Stimulated activated CD4-positive, alpha-beta T cell treated with anti-CD3 and anti-CD28 coated beads, Interleukin-12 subunit alpha, Interleukin-12 subunit beta, amount 100 ng/mL, for 24 hours (primary cell): ENCODE measurements at regions not wholly inside any gene's neighbourhood (a gene's known extent, or its start where the extent isn't known, plus 50 kb on each side); places are given as distances from the start of the nearest gene placed in this dataset.

Experiments
- DNase-seq, 2 experiments: peaks; one replicate each; pipeline ENCODE4 v3.0.0-alpha.2; 2020; ENCODE audit warnings: low read depth in 2 of 2

DNA sequence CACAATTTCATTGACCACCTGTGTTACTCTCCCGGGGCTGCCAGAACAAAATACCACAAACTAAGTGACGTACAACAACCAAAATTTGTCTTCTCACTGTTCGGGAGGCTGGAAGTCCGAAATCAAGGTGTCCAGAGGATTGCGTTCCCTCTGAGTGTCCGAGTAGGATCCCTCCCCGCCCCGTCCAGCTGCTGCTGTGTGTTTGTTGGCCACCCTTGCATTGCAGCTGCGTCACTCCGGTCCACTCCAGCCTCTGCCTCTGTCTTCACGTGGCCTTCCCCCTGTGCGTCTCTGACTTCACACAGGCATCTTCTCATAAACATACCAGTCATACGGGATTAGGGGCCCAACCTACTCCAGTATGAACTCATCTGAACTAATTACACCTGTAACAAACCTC lies 251.8 kb upstream of the SMIM21 start:
- no peak for DNase-seq

GRCh38 chr18:75678627-75679026 lies 251.1 kb upstream of the SMIM21 start:
- DNase-seq, result no peak

GRCh38 chr18:75677696-75678455 lies 250.4 kb upstream of the SMIM21 start:
- no peak for DNase-seq

- DNase-seq, result no peak
These were observed 233.4 kb upstream of the SMIM21 start for GRCh38 chr18:75660932-75661331.

DNA sequence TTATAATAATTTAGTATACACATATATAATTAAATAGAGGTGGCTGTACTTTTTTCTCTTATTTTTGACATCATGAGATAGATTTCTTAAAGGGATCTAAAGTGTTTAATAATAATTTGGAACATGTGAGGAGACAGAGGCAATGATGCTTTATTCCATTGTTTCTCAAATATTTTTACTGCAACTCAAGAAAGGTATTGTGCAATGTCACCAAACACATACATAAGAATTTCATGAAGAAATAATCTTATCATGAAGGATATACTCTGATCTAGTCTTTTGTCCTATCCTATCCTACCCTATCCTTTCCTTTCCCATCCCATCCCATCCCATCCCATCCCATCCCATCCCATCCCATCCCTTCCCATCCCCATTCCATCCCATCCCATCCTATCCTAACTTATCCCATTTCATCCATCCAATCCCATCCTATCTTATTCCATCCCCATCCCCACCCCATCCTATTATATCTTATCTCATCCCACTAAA lies 232.1 kb upstream of the SMIM21 start:
- DNase-seq, result no peak

- no peak for DNase-seq
These were observed 230.8 kb upstream of the SMIM21 start for GRCh38 chr18:75658330-75658729.

DNA sequence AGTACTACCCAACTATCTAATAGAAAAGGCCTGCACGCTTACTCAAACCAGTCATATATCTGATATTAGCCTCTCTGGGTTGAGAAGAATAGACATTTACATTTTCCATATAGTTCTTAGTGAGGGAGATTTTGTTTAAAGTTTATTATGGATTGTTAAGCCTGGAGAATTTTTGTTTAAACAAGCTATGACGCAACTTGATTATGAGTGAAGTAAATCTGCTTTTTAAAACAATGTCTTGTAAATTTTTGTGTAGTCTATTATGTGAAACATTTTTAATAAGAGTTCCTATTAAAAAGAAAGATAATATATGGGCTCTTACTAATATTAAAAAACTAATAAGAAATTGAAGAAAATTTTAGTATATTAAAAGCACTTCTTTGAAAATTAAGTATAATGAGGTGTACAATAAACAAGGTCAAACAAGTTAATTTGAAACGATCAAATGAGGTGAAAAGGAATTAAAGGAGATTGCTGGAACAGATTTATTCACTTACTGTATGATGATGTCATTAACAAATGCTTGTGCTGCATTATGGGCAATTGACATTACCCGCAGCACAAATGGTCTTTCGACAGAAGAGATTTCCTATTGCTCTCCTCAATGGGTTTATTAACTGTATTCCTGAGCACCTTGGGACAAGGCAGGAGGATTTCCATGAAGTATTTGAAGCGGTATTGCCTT lies 229.2 kb upstream of the SMIM21 start:
- DNase-seq, result no peak

- no peak for DNase-seq
These were observed 228.5 kb upstream of the SMIM21 start for GRCh38 chr18:75656035-75656434.

DNA sequence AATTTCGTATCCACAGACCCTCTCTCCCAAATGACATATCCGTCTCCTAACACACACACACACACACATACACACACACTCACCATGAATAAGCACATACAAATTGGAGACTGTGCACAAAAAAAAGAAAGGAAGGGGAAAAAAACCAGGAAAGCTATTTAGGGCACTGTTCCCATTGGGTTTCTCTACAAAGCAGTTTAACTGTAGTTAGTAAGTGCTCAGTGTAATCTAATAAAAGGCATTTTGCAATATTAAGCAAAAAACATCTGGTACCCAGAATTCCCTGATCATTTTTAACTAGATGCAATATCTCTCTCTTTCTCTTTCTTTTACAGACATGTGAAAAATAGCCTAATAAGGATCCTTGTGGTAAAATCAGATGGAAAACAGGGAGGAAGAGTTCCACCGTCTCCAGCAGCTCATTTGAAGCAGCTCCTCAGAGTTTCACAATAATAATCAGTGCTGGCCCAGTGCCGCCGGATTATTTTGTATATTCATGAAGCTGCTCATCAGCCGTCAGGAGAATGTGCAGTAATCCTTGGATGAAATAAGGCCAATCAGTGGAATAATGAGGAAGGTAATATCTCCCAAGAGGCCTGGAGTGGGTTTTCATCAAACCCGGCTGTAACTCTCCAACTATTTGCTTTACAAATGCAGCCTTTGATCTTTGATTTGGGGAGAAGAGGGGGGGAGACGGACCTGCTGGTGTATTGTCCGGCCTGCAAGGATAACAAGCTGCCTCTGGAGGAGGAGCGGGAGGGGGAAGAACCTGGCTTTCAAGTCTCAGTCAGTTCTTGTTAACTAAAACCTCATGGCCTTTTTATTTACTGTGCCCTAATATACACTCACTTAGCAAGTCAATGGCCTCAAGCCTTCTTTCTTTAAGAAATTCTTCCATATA lies 227.6 kb upstream of the SMIM21 start:
- no peak for DNase-seq

GRCh38 chr18:75654386-75654785 lies 226.9 kb upstream of the SMIM21 start:
- DNase-seq, result no peak

DNA sequence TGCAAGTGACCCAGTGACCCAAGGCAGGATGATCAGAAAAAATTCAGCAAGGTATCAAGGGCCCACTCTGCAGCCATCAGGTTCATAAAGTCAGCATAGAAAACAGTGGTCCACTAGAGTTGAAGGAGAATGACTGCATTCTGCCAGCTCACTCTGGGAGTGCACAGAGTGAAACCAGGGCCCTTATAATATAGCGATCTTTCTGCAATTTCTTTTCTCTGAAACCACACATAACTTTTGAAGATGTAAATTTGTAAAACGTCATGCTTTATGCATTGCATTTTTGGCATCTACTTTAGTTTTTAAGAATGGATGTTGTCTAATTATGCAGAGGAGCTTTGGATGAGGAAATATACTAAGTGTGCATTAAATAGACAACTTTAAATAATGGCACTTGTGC lies 225.0 kb upstream of the SMIM21 start:
- DNase-seq, result no peak

DNA sequence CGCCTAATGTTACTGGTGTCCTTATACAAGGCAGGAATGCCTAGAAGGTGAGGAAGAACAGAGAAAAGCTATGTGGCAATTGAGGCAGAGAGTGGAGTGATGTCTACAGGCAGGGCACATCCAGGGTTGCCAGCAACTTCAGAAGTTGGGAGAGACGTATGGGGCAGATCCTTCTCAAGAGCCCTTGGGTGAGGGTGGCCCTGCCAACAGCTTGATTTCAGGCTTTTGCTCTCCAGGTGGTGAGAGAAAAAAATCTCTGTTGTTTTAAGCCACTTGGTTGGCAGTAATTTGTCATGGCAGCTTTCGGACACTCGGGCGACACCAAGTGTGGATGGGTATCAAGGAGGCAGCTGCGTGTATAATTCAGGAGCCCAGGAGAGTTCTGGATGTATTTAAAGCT lies 217.4 kb upstream of the SMIM21 start:
- DNase-seq, result no peak

DNA sequence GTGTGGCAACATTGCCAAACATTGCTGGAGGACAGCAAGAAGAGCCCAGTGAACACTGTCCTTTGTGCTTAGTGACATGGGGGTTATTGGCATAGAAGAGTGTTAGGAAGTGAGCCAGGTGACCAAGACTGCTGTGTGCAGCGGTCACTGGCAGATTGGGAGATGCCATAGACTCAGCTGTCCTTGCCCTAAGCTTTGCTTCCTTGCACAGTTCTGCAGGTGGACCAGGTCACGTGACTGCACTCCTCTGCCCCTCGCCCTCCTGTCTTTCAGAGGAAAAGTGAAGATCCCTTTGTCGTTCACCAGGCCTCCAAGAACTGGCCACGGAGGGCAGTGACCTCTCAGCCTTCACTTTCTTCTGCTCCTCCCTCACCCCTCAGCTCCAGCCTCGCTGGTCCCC lies 215.6 kb upstream of the SMIM21 start:
- no peak for DNase-seq

DNA sequence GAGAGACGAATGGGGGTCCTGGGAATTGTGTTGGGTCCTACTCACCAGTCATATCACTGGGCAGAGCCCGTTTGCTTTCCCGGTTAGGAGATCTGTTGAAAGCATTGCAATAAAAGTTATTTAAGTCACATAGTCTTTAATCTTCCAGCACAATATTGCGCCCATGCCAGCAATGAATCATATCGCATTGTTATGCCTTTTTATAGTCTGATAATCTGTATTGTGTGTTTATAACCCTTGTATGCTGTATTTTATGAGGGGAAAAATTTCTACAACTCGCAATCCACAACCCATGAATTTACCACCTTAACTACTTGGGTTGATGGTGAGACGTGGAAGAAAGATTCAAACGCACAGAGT lies 211.9 kb upstream of the SMIM21 start:
- DNase-seq, result no peak

GRCh38 chr18:75638776-75639471 lies 211.4 kb upstream of the SMIM21 start:
- no peak for DNase-seq

GRCh38 chr18:75638223-75638775 lies 210.8 kb upstream of the SMIM21 start:
- no peak for DNase-seq

DNA sequence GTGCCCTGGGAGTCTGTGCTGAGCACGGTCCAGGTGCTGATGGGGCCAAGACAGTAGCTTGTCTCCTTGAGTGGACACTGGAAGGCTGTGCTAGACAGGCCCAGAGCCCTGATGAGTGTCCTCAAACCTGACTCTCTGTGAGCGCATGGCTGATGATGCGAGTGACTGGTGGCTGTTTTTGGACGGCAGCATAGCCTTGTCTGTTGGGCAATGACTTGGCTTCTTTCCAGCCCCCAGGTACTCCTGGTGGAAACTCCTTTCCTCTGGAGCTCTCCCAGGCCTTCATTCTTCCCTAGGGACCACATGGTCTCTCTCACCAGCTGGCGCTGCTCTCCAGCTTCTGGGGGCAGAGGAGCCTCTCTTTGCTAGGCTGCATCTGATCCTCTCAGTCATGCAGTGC lies 207.6 kb upstream of the SMIM21 start:
- no peak for DNase-seq

DNA sequence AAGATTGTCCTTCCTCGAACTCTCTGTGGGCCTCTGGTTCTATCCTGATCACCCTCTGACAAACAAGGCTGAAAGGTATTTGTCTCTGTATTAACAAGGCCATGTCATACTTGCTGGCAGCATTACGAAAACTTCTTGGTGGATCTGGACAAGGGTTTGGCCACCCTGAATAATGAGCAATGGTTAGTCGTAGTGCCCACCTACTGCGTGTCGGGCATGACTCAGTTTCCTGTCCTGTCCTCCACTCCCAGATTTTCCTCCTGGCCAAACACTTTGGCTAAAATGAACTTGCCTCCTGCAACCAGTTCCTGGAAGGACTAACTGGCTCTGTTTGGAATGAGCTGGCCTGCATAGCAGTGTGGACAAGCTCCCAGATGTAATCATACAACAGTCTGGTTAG lies 198.5 kb upstream of the SMIM21 start:
- DNase-seq, result no peak

GRCh38 chr18:75624869-75625268 lies 197.4 kb upstream of the SMIM21 start:
- DNase-seq, result no peak

- no peak for DNase-seq
These were observed 194.3 kb upstream of the SMIM21 start for GRCh38 chr18:75621818-75622217.

DNA sequence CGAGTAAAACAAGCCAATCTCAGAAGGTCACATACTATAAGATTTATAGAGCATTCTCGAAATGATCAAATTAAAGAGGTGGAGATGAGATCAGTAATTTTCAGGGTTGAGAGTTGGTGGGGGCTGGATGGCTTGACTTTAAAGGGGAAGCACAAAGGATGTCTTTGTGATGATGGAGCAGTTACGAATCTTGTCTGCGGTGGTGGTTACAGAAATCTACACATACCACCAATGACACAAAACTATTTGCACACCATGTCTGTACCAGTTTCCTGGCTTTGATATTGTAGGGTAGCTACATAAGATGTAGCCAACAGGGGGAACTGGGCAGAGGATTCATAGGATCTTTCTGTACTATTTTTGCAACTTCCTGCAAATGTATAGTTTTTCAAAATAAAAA lies 190.6 kb upstream of the SMIM21 start:
- no peak for DNase-seq

GRCh38 chr18:75612456-75612855 lies 185.0 kb upstream of the SMIM21 start:
- no peak for DNase-seq
